ENCODE measurements at regions not wholly inside any gene's neighbourhood (a gene's known extent, or its start where the extent isn't known, plus 50 kb on each side); places are given as distances from the start of the nearest gene placed in this dataset.

- H3K4me1 ChIP-seq (ENCODE audit: insufficient read depth, low read length): no peaks in the 10 kb centered on the region
- Mint-ChIP-seq H3K27me3 (no peaks in the 10 kb centered on the region), H3K36me3 (no peaks in the 10 kb centered on the region), H3K4me1 (no peaks in the 10 kb centered on the region), H3K9me3 (peaks cover 0 to 3% (median 2%) of the 10 kb centered on the region in 5 donors), H3K27ac (no peak overlapping the region), H3K4me3 (no peak overlapping the region)
- CTCF ChIA-PET: no interaction called here
- no peak overlapping the region for H3K4me3 ChIP-seq (ENCODE audit: low read length)
- no peak overlapping the region for H3K27ac ChIP-seq (ENCODE audit: low read depth, low read length)
- POLR2A ChIA-PET: no interaction called here
- H3K36me3 ChIP-seq (ENCODE audit: insufficient read depth, low read length): no peaks in the 10 kb centered on the region
- DNase-seq: no peak
- H3K9me3 ChIP-seq (ENCODE audit: low read length): no peaks in the 10 kb centered on the region
- no peaks in the 10 kb centered on the region for H3K27me3 ChIP-seq (ENCODE audit: insufficient read depth, low read length, poor library complexity, severe bottlenecking)
Measured at GRCh38 chr1:196078691-196079090, 529.5 kb downstream of the KCNT2 start.

- Mint-ChIP-seq H3K27ac (no peak overlapping the region), H3K36me3 (no peaks in the 10 kb centered on the region), H3K4me1 (no peaks in the 10 kb centered on the region), H3K9me3 (peaks cover 0 to 2% (median 0%) of the 10 kb centered on the region in 5 donors), H3K27me3 (no peaks in the 10 kb centered on the region), H3K4me3 (no peak overlapping the region)
- H3K9me3 ChIP-seq (ENCODE audit: low read length): no peaks in the 10 kb centered on the region
- H3K4me1 ChIP-seq (ENCODE audit: insufficient read depth, low read length): no peaks in the 10 kb centered on the region
- no peaks in the 10 kb centered on the region for H3K36me3 ChIP-seq (ENCODE audit: insufficient read depth, low read length)
- no peaks in the 10 kb centered on the region for H3K27me3 ChIP-seq (ENCODE audit: insufficient read depth, low read length, poor library complexity, severe bottlenecking)
- no peak for DNase-seq
- CTCF ChIA-PET: no interaction called here
- H3K27ac ChIP-seq (ENCODE audit: low read depth, low read length): no peak overlapping the region
- POLR2A ChIA-PET: no interaction called here
- no peak overlapping the region for H3K4me3 ChIP-seq (ENCODE audit: low read length)
Measured at GRCh38 chr1:196075621-196076020, 532.6 kb downstream of the KCNT2 start.

GRCh38 chr1:196074182-196074581 lies 534.1 kb downstream of the KCNT2 start:
- Histone ChIP-seq H3K9me3 (ENCODE audit: low read length) (no peaks in the 10 kb centered on the region), H3K36me3 (ENCODE audit: insufficient read depth, low read length) (no peaks in the 10 kb centered on the region), H3K27me3 (ENCODE audit: insufficient read depth, low read length, poor library complexity, severe bottlenecking) (no peaks in the 10 kb centered on the region), H3K27ac (ENCODE audit: low read depth, low read length) (no peak overlapping the region), H3K4me1 (ENCODE audit: insufficient read depth, low read length) (no peaks in the 10 kb centered on the region), H3K4me3 (ENCODE audit: low read length) (no peak overlapping the region)
- H3K9me3 Mint-ChIP-seq: peaks cover 0 to 3% (median 2%) of the 10 kb centered on the region in 5 donors
- POLR2A ChIA-PET: no interaction called here
- H3K4me3 Mint-ChIP-seq: no peak overlapping the region
- DNase-seq: no peak
- H3K4me1 Mint-ChIP-seq: no peaks in the 10 kb centered on the region
- CTCF ChIA-PET: no interaction called here
- H3K27ac Mint-ChIP-seq: no peak overlapping the region
- no peaks in the 10 kb centered on the region for H3K27me3 Mint-ChIP-seq
- H3K36me3 Mint-ChIP-seq: no peaks in the 10 kb centered on the region

- Histone ChIP-seq H3K36me3 (ENCODE audit: insufficient read depth, low read length) (no peaks in the 10 kb centered on the region), H3K27me3 (ENCODE audit: insufficient read depth, low read length, poor library complexity, severe bottlenecking) (no peaks in the 10 kb centered on the region), H3K4me1 (ENCODE audit: insufficient read depth, low read length) (no peaks in the 10 kb centered on the region), H3K4me3 (ENCODE audit: low read length) (no peak overlapping the region), H3K27ac (ENCODE audit: low read depth, low read length) (no peak overlapping the region), H3K9me3 (ENCODE audit: low read length) (no peaks in the 10 kb centered on the region)
- H3K27ac Mint-ChIP-seq: no peak overlapping the region
- no peaks in the 10 kb centered on the region for H3K36me3 Mint-ChIP-seq
- H3K4me1 Mint-ChIP-seq: no peaks in the 10 kb centered on the region
- CTCF ChIA-PET: no interaction called here
- no peak for DNase-seq
- H3K9me3 Mint-ChIP-seq: peaks cover 0 to 10% (median 2%) of the 10 kb centered on the region in 5 donors
- H3K27me3 Mint-ChIP-seq: no peaks in the 10 kb centered on the region
- H3K4me3 Mint-ChIP-seq: no peak overlapping the region
- POLR2A ChIA-PET: no interaction called here
Measured at GRCh38 chr1:196071447-196071846, 536.8 kb downstream of the KCNT2 start.

GRCh38 chr1:196070940-196071339 lies 537.3 kb downstream of the KCNT2 start:
- no peaks in the 10 kb centered on the region for H3K27me3 Mint-ChIP-seq
- no peaks in the 10 kb centered on the region for H3K36me3 Mint-ChIP-seq
- H3K27me3 ChIP-seq (ENCODE audit: insufficient read depth, low read length, poor library complexity, severe bottlenecking): no peaks in the 10 kb centered on the region
- peaks cover 0 to 10% (median 2%) of the 10 kb centered on the region in 5 donors for H3K9me3 Mint-ChIP-seq
- H3K4me1 ChIP-seq (ENCODE audit: insufficient read depth, low read length): no peaks in the 10 kb centered on the region
- no peaks in the 10 kb centered on the region for H3K36me3 ChIP-seq (ENCODE audit: insufficient read depth, low read length)
- H3K27ac Mint-ChIP-seq: no peak overlapping the region
- ChIA-PET CTCF (no interaction called here), POLR2A (no interaction called here)
- H3K27ac ChIP-seq (ENCODE audit: low read depth, low read length): no peak overlapping the region
- H3K9me3 ChIP-seq (ENCODE audit: low read length): no peaks in the 10 kb centered on the region
- no peak for DNase-seq
- no peak overlapping the region for H3K4me3 Mint-ChIP-seq
- no peak overlapping the region for H3K4me3 ChIP-seq (ENCODE audit: low read length)
- no peaks in the 10 kb centered on the region for H3K4me1 Mint-ChIP-seq

- Histone ChIP-seq H3K4me1 (ENCODE audit: insufficient read depth, low read length) (no peaks in the 10 kb centered on the region), H3K4me3 (ENCODE audit: low read length) (no peak overlapping the region), H3K36me3 (ENCODE audit: insufficient read depth, low read length) (no peaks in the 10 kb centered on the region), H3K27me3 (ENCODE audit: insufficient read depth, low read length, poor library complexity, severe bottlenecking) (no peaks in the 10 kb centered on the region), H3K27ac (ENCODE audit: low read depth, low read length) (no peak overlapping the region), H3K9me3 (ENCODE audit: low read length) (no peaks in the 10 kb centered on the region)
- POLR2A ChIA-PET: no interaction called here
- Mint-ChIP-seq H3K36me3 (no peaks in the 10 kb centered on the region), H3K9me3 (peaks cover 0 to 11% (median 4%) of the 10 kb centered on the region in 5 donors), H3K27ac (no peak overlapping the region), H3K4me3 (no peak overlapping the region), H3K4me1 (no peaks in the 10 kb centered on the region), H3K27me3 (no peaks in the 10 kb centered on the region)
- CTCF ChIA-PET: no interaction called here
- no peak for DNase-seq
Measured at GRCh38 chr1:196063952-196064351, 544.3 kb downstream of the KCNT2 start.

- H3K9me3 ChIP-seq (ENCODE audit: low read length): no peaks in the 10 kb centered on the region
- H3K9me3 Mint-ChIP-seq: peaks cover 0 to 12% (median 4%) of the 10 kb centered on the region in 5 donors
- H3K4me1 ChIP-seq (ENCODE audit: insufficient read depth, low read length): no peaks in the 10 kb centered on the region
- no peaks in the 10 kb centered on the region for H3K27me3 Mint-ChIP-seq
- H3K27me3 ChIP-seq (ENCODE audit: insufficient read depth, low read length, poor library complexity, severe bottlenecking): no peaks in the 10 kb centered on the region
- ChIA-PET POLR2A (no interaction called here), CTCF (no interaction called here)
- H3K4me3 Mint-ChIP-seq: no peak overlapping the region
- H3K4me1 Mint-ChIP-seq: no peaks in the 10 kb centered on the region
- H3K36me3 Mint-ChIP-seq: no peaks in the 10 kb centered on the region
- H3K36me3 ChIP-seq (ENCODE audit: insufficient read depth, low read length): no peaks in the 10 kb centered on the region
- H3K27ac ChIP-seq (ENCODE audit: low read depth, low read length): no peak overlapping the region
- DNase-seq: no peak
- H3K4me3 ChIP-seq (ENCODE audit: low read length): no peak overlapping the region
- H3K27ac Mint-ChIP-seq: no peak overlapping the region
Measured at GRCh38 chr1:196063294-196063693, 544.9 kb downstream of the KCNT2 start.

- H3K27ac ChIP-seq (ENCODE audit: low read depth, low read length): no peak overlapping the region
- CTCF ChIA-PET: no interaction called here
- no peaks in the 10 kb centered on the region for H3K36me3 ChIP-seq (ENCODE audit: insufficient read depth, low read length)
- peaks cover 0 to 10% (median 4%) of the 10 kb centered on the region in 5 donors for H3K9me3 Mint-ChIP-seq
- H3K27me3 Mint-ChIP-seq: no peaks in the 10 kb centered on the region
- POLR2A ChIA-PET: no interaction called here
- H3K36me3 Mint-ChIP-seq: no peaks in the 10 kb centered on the region
- no peak for DNase-seq
- no peaks in the 10 kb centered on the region for H3K27me3 ChIP-seq (ENCODE audit: insufficient read depth, low read length, poor library complexity, severe bottlenecking)
- no peaks in the 10 kb centered on the region for H3K4me1 Mint-ChIP-seq
- H3K27ac Mint-ChIP-seq: no peak overlapping the region
- no peak overlapping the region for H3K4me3 Mint-ChIP-seq
- no peak overlapping the region for H3K4me3 ChIP-seq (ENCODE audit: low read length)
- H3K4me1 ChIP-seq (ENCODE audit: insufficient read depth, low read length): no peaks in the 10 kb centered on the region
- H3K9me3 ChIP-seq (ENCODE audit: low read length): no peaks in the 10 kb centered on the region
Measured at GRCh38 chr1:196060539-196060938, 547.7 kb downstream of the KCNT2 start.

- no peaks in the 10 kb centered on the region for H3K27me3 ChIP-seq (ENCODE audit: insufficient read depth, low read length, poor library complexity, severe bottlenecking)
- Mint-ChIP-seq H3K27me3 (no peaks in the 10 kb centered on the region), H3K9me3 (peaks cover 0 to 6% (median 4%) of the 10 kb centered on the region in 5 donors), H3K27ac (no peak overlapping the region), H3K4me1 (no peaks in the 10 kb centered on the region), H3K36me3 (no peaks in the 10 kb centered on the region), H3K4me3 (no peak overlapping the region)
- CTCF ChIA-PET: no interaction called here
- H3K27ac ChIP-seq (ENCODE audit: low read depth, low read length): no peak overlapping the region
- H3K9me3 ChIP-seq (ENCODE audit: low read length): no peaks in the 10 kb centered on the region
- POLR2A ChIA-PET: no interaction called here
- no peak overlapping the region for H3K4me3 ChIP-seq (ENCODE audit: low read length)
- no peak for DNase-seq
- H3K4me1 ChIP-seq (ENCODE audit: insufficient read depth, low read length): no peaks in the 10 kb centered on the region
- H3K36me3 ChIP-seq (ENCODE audit: insufficient read depth, low read length): no peaks in the 10 kb centered on the region
Measured at GRCh38 chr1:196059210-196059609, 549.0 kb downstream of the KCNT2 start.
